Panc1 (cell line): ENCODE measurements at regions not wholly inside any gene's neighbourhood (a gene's known extent, or its start where the extent isn't known, plus 50 kb on each side); places are given as distances from the start of the nearest gene placed in this dataset.

ENCODE experiments used
- ATAC-seq: fragments of 200-7000 bp; cut with Tn5 transposase; 2 replicates; pipeline ENCODE4 v1.9.1; 2020; ENCODE audit warnings: mild to moderate bottlenecking, moderate library complexity
- BruUV-seq: library from RNA; stranded (reverse); fragments of 400-500 nt; replicated peaks from 2 replicates; lab custom pipeline; 2021; lab: Mats Ljungman, UMichigan
- CTCF ChIA-PET: fragments of 300-600 bp; sonication (Branson Sonifier 250); formaldehyde crosslinking; loops from one replicate; lab custom pipeline; 2022; ENCODE audit warnings: antibody characterized with exemption; lab: Charles Lee
- POLR2A ChIA-PET: fragments of 300-600 bp; sonication (Branson Sonifier 250); formaldehyde crosslinking; loops from one replicate; lab custom pipeline; 2022; ENCODE audit warnings: antibody characterized with exemption; lab: Charles Lee
- DNase-seq: peaks from one replicate; pipeline ENCODE4 v3.0.0-alpha.2; 2010; ENCODE audit warnings: low read depth, low spot score
- H3K27ac ChIP-seq: 2 replicates; pipeline ENCODE4 v1.5.1; 2011; ENCODE audit warnings: mild to moderate bottlenecking, low read length, inconsistent platforms
- H3K27me3 ChIP-seq: fragments of 200-500 bp; sonication (Bioruptor generic); 2 replicates; pipeline ENCODE4 v1.6.0; 2014; ENCODE audit warnings: low read length, inconsistent platforms; ENCODE audit not compliant: control insufficient read depth, insufficient read depth
- H3K36me3 ChIP-seq: fragments of 200-500 bp; sonication (Bioruptor generic); 2 replicates; pipeline ENCODE4 v1.5.1; 2014; ENCODE audit warnings: inconsistent platforms, mild to moderate bottlenecking, low read length, moderate library complexity; ENCODE audit not compliant: control insufficient read depth, insufficient read depth
- H3K4me1 ChIP-seq: 2 replicates; pipeline ENCODE4 v1.5.1; 2011; ENCODE audit warnings: inconsistent platforms, mild to moderate bottlenecking, low read length, moderate library complexity; ENCODE audit not compliant: control insufficient read depth, insufficient read depth
- H3K4me3 ChIP-seq, 2 experiments: 2 replicates each; pipeline ENCODE4 v1.5.1; 2011 to 2012; ENCODE audit warnings: low read depth in 2 of 2, low read length in 2 of 2, mild to moderate bottlenecking in 2 of 2, inconsistent platforms in 1 of 2, moderate library complexity in 1 of 2
- H3K9me3 ChIP-seq: fragments of 200-500 bp; sonication (Bioruptor generic); 2 replicates; pipeline ENCODE4 v1.5.1; 2014; ENCODE audit warnings: low read depth, mild to moderate bottlenecking, inconsistent platforms, low read length, moderate library complexity; ENCODE audit not compliant: control insufficient read depth, insufficient read depth
- CTCF ChIP-seq: fragments of 450-650 bp; IDR thresholded peaks from 2 replicates; pipeline ENCODE4 v1.5.1; 2017; ENCODE audit warnings: mild to moderate bottlenecking
- POLR2AphosphoS5 ChIP-seq: IDR thresholded peaks from 2 replicates; pipeline ENCODE4 v1.6.1; 2012; ENCODE audit warnings: mild to moderate bottlenecking, low read depth, low read length, moderate library complexity
- REST ChIP-seq, 2 experiments: IDR thresholded peaks; 2 replicates each; pipeline ENCODE4 v1.6.1; 2011 to 2012; ENCODE audit warnings: low read depth in 2 of 2, control low read depth in 1 of 2, low read length in 1 of 2, mild to moderate bottlenecking in 1 of 2, moderate library complexity in 1 of 2; ENCODE audit not compliant: insufficient read depth in 1 of 2
- SIN3A ChIP-seq: IDR thresholded peaks from 2 replicates; pipeline ENCODE4 v1.6.1; 2012; ENCODE audit warnings: low read depth, mild to moderate bottlenecking, low read length, moderate library complexity, borderline replicate concordance; ENCODE audit not compliant: insufficient read depth
- TCF7L2 ChIP-seq: IDR thresholded peaks from 2 replicates; pipeline ENCODE4 v1.6.1; 2011; ENCODE audit warnings: mild to moderate bottlenecking, low read depth, low read length, inconsistent platforms
- in situ Hi-C: cut with HindIII; loops from 2 replicates; pipeline ENCODE4 v1.10.0; 2016; ENCODE audit warnings: low sequenced_read_pairs, low pct_unique_long_range_greater_than_20kb
- intact Hi-C: fragments of 100-400 bp; cut with micrococcal nuclease; formaldehyde crosslinking; loops from one replicate; pipeline ENCODE4 v1.10.0; 2022; ENCODE audit not compliant: unreplicated experiment

- no peaks in the 10 kb centered on the region for H3K4me1 ChIP-seq
- no peaks in the 10 kb centered on the region for H3K36me3 ChIP-seq
- in situ Hi-C loops = no loop called here
- H3K9me3 ChIP-seq = no peaks in the 10 kb centered on the region
- no peak overlapping the region for H3K4me3 ChIP-seq
- DNase-seq = no peak
- intact Hi-C loops = no loop called here
- ChIA-PET POLR2A (no interaction called here), CTCF (no interaction called here)
- H3K27ac ChIP-seq = no peak overlapping the region
- TF ChIP-seq SIN3A (no peak), CTCF (no peak), POLR2AphosphoS5 (no peak), REST (IDR thresholded peaks at IDR 0.05; ENCODE audit: insufficient read depth in 1 of 2, low read depth in 2 of 2, low read length in 1 of 2) (no peak), TCF7L2 (no peak)
- ATAC-seq = no peak
- no TSS peak for BruUV-seq
- no peaks in the 10 kb centered on the region for H3K27me3 ChIP-seq
Measured at GRCh38 chr6:159422041-159422984, 253.1 kb downstream of the FNDC1 start.

GRCh38 chr6:159421586-159421985, 252.4 kb downstream of the FNDC1 start:
- no TSS peak for BruUV-seq
- DNase-seq = no peak
- ATAC-seq = no peak
- intact Hi-C loops (no loop called here), in situ Hi-C loops (no loop called here)
- no peak overlapping the region for H3K27ac ChIP-seq
- ChIA-PET CTCF (no interaction called here), POLR2A (no interaction called here)
- no peak for TF ChIP-seq REST (IDR thresholded peaks at IDR 0.05; ENCODE audit: insufficient read depth in 1 of 2, low read depth in 2 of 2, low read length in 1 of 2)
- no peak overlapping the region for H3K4me3 ChIP-seq
- no peaks in the 10 kb centered on the region for H3K9me3 ChIP-seq
- H3K27me3 ChIP-seq = no peaks in the 10 kb centered on the region
- no peaks in the 10 kb centered on the region for H3K36me3 ChIP-seq
- no peaks in the 10 kb centered on the region for H3K4me1 ChIP-seq
